Epithelial cell of proximal tubule (primary cell): ENCODE measurements at regions not wholly inside any gene's neighbourhood (a gene's known extent, or its start where the extent isn't known, plus 50 kb on each side); places are given as distances from the start of the nearest gene placed in this dataset.

Experiments used
- DNase-seq: peaks from one replicate; pipeline ENCODE4 v3.0.0-alpha.2; 2011; ENCODE audit warnings: low read depth
- H3K4me3 ChIP-seq: 2 replicates; pipeline ENCODE4 v1.5.1; 2011; ENCODE audit warnings: low read depth, mild to moderate bottlenecking, low read length
- TF ChIP-seq, protein P1 (sequence below): conservative IDR thresholded peaks from 2 replicates; pipeline ENCODE4 v1.5.1; 2012; ENCODE audit warnings: low read depth, mild to moderate bottlenecking, low read length

DNA sequence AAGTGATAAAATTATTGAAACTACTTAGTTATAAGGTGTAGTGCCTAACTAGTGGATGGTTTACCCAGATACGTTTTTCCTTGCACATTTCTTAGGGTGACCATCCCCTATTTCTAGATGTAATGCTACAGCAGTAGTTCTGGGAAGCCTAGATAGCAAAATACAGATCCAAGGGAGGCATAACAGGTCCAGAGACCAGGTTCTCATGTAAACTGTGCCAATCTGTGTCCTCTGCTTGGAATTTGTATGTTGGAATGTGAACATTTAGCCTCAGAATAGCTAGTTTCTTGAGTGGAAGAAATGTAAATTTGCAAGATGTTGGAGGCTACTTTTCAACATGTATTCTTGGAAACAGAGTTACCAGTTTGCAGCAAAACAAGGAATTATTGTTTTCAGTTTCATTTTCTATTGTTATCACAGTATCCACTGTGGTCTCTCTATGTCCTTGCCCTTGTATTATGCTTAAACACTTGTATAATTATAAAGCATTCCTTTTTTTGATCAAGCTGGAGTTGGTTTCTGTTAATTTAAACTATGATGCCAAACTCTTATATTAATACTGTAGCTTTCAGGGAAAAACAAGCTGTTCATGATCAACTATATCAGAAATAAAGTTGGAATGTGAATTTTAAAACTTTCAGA lies 102.0 kb upstream of the BRINP3 start:
- TF ChIP-seq, protein P1, sequence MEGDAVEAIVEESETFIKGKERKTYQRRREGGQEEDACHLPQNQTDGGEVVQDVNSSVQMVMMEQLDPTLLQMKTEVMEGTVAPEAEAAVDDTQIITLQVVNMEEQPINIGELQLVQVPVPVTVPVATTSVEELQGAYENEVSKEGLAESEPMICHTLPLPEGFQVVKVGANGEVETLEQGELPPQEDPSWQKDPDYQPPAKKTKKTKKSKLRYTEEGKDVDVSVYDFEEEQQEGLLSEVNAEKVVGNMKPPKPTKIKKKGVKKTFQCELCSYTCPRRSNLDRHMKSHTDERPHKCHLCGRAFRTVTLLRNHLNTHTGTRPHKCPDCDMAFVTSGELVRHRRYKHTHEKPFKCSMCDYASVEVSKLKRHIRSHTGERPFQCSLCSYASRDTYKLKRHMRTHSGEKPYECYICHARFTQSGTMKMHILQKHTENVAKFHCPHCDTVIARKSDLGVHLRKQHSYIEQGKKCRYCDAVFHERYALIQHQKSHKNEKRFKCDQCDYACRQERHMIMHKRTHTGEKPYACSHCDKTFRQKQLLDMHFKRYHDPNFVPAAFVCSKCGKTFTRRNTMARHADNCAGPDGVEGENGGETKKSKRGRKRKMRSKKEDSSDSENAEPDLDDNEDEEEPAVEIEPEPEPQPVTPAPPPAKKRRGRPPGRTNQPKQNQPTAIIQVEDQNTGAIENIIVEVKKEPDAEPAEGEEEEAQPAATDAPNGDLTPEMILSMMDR = no peak
- H3K4me3 ChIP-seq = no peak overlapping the region
- no peak for DNase-seq

DNA sequence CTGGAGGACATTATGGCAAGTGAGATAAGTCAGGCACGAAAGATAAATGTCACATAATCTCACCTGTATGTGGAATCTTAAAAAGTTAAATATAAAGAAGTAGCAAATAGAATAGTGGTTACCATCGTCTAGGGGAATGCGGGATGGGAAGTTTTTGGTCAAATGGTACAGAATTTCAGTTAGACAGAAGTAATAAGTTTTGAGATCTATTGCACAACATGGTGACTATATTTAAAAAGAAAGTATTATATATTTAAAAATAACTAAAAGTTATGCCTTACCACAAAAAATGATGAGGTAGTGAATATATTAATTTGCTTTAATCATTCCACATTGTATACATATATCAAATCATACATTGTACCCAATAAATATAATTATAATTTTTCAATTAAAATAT lies 106.2 kb upstream of the BRINP3 start:
- no peak for DNase-seq
- no peak overlapping the region for H3K4me3 ChIP-seq
- TF ChIP-seq, protein P1 = no peak

DNA sequence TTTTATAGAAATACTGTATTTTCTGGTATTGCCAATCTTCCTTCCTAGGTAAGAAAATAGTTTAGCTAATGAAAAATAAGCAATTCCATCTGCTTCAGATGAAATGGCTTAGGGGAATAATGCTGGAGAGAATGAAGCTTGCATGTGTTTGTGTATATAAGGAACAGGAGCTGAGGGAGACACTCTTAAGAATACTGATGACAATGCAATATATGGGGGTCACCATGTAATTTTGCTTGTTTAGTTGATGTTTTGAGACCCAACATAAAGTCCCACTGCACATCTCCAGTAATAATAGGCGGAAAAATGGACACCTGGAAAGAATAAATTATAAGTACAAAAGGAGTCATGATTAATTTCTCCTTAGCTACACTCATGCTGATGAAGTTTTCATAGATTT lies 110.8 kb upstream of the BRINP3 start:
- no peak overlapping the region for H3K4me3 ChIP-seq
- DNase-seq = no peak
- TF ChIP-seq, protein P1 = no peak

DNA sequence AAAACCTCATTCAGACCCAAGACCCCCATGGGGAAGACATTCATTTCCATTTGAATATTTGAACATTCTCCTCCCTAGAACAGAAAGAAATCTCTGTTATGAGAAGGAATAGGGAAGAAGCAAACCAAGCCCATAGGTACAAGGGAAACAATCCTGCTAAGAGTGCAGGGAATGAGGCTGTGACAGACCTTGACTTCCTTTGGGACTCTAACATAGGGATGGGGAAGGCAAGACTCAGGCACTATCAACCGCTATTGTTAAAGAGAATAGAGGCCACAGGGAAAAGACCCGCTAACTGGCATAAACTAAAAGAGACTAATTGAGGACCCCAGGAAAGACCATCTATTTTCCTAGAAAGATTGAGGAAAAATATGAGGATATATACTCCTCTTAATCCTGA lies 117.8 kb upstream of the BRINP3 start:
- no peak overlapping the region for H3K4me3 ChIP-seq
- no peak for DNase-seq
- TF ChIP-seq, protein P1 = no peak

DNA sequence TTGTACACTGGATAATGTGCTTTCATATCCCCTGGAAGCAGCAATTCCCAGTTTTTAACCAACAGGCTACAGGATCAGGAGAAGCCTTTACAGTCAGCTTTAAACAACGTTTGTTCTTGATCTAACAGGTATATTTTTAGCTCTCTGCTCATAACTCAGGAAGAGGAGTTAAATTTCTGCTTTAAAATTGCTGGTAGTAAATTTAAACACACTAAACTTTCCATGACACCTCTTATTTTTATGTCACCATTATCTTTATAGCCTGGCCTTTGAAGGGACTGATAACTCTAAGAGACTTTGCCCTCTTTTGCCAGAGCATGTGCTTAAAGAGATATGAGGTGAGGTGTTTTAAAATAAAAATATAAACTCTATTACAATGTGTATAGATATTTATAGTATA lies 119.6 kb upstream of the BRINP3 start:
- TF ChIP-seq, protein P1 = no peak
- no peak overlapping the region for H3K4me3 ChIP-seq

DNA sequence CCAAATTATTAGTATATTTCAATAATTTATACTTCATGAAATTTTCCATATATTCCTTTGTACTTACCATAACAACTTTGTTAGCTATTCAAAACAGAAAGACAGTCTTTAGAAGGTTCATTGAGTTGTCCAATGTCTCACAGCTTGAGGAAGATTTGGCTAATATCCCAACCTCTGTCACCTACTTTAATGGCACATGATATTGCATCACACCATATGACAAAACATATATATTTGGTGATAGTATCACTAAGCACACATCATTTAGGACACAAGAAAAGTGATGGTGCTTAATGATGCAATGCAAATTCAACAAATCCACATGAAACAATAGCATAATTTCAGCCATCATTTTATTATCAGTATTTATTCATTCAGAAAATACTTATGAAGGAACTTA lies 122.0 kb upstream of the BRINP3 start:
- no peak for DNase-seq
- no peak overlapping the region for H3K4me3 ChIP-seq
- TF ChIP-seq, protein P1 = no peak

More for the DNA sequence above, 119.6 kb upstream of the BRINP3 start:
- DNase-seq = no peak

DNA sequence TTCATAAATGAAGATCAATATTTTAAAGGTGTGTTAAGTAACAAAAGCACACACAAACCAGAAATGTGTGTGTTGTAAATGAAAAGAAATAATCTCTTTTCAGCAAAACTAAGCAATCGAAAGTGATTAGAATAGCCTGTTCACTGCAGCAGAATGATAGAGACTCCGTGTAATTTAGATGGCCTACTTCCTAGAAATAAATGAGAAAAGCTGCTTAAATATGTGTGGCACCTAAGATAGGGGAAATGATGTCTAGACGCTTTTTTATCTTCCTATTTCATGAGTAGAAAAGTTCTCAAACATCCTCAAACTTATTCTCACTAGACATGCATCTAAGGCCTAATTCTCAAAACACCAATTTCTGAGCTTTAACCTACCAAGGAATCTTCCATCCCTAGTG lies 124.7 kb upstream of the BRINP3 start:
- no peak for DNase-seq
- H3K4me3 ChIP-seq = no peak overlapping the region
- TF ChIP-seq, protein P1 = no peak
